Dendritic cell treated with granulocyte-macrophage colony-stimulating factor and Interleukin-4, amounts not matched to agents 40 ng/mL and 50 ng/mL, for 4 days (primary cell): ENCODE measurements at regions not wholly inside any gene's neighbourhood (a gene's known extent, or its start where the extent isn't known, plus 50 kb on each side); places are given as distances from the start of the nearest gene placed in this dataset.
"Not testable (repeated sequence)": the region's sequence is repeated elsewhere in the genome, so short reads cannot be mapped to it uniquely, and the experiment has no call there.

ENCODE experiments used
- H3K27ac Mint-ChIP-seq: one replicate; pipeline ENCODE4 v1.8.0; 2022; ENCODE audit warnings: mild to moderate bottlenecking, mixed read lengths
- H3K27me3 Mint-ChIP-seq: one replicate; pipeline ENCODE4 v1.8.0; 2022; ENCODE audit warnings: mild to moderate bottlenecking, mixed read lengths
- H3K36me3 Mint-ChIP-seq: one replicate; pipeline ENCODE4 v1.8.0; 2022; ENCODE audit warnings: low read depth, mixed read lengths
- H3K4me1 Mint-ChIP-seq: one replicate; pipeline ENCODE4 v1.8.0; 2022; ENCODE audit warnings: low read depth, mixed read lengths
- H3K4me3 Mint-ChIP-seq: one replicate; pipeline ENCODE4 v1.8.0; 2022; ENCODE audit warnings: mild to moderate bottlenecking, moderate library complexity, mixed read lengths
- H3K9me3 Mint-ChIP-seq: one replicate; pipeline ENCODE4 v1.8.0; 2022; ENCODE audit warnings: mixed read lengths
- intact Hi-C: fragments of 100-400 bp; cut with micrococcal nuclease; formaldehyde crosslinking; loops from one replicate; pipeline ENCODE4 v1.15.0; 2022

- H3K36me3 Mint-ChIP-seq, result no peaks in the 10 kb centered on the region
- H3K9me3 Mint-ChIP-seq, result no peaks in the 10 kb centered on the region
- peaks cover 24% of the 10 kb centered on the region for H3K4me1 Mint-ChIP-seq
- H3K4me3 Mint-ChIP-seq, result no peak overlapping the region
- H3K27me3 Mint-ChIP-seq, result no peaks in the 10 kb centered on the region
- intact Hi-C loops, result no loop called here
- peak overlapping the region; percentile 70 for H3K27ac Mint-ChIP-seq
Measured at GRCh38 chr22:22752556-22753477, 108.4 kb downstream of the GGTLC2 start.

- H3K27me3 Mint-ChIP-seq, result no peaks in the 10 kb centered on the region
- peaks cover 25% of the 10 kb centered on the region for H3K4me1 Mint-ChIP-seq
- no peak overlapping the region for H3K4me3 Mint-ChIP-seq
- intact Hi-C loops, result no loop called here
- H3K9me3 Mint-ChIP-seq, result no peaks in the 10 kb centered on the region
- peak overlapping the region; percentile 70 for H3K27ac Mint-ChIP-seq
- no peaks in the 10 kb centered on the region for H3K36me3 Mint-ChIP-seq
Measured at GRCh38 chr22:22753526-22754267, 109.3 kb downstream of the GGTLC2 start.

- no peaks in the 10 kb centered on the region for H3K36me3 Mint-ChIP-seq
- peaks cover 31% of the 10 kb centered on the region for H3K4me1 Mint-ChIP-seq
- H3K9me3 Mint-ChIP-seq, result no peaks in the 10 kb centered on the region
- H3K4me3 Mint-ChIP-seq, result no peak overlapping the region
- H3K27me3 Mint-ChIP-seq, result no peaks in the 10 kb centered on the region
- intact Hi-C loops, result no loop called here
- no peak overlapping the region for H3K27ac Mint-ChIP-seq
Measured at GRCh38 chr22:22754268-22754657, 109.8 kb downstream of the GGTLC2 start.

GRCh38 chr22:22754961-22755777 lies 110.8 kb downstream of the GGTLC2 start:
- Mint-ChIP-seq H3K36me3 (no peaks in the 10 kb centered on the region), H3K4me1 (peaks cover 33% of the 10 kb centered on the region), H3K27ac (no peak overlapping the region), H3K4me3 (no peak overlapping the region), H3K9me3 (no peaks in the 10 kb centered on the region), H3K27me3 (no peaks in the 10 kb centered on the region)
- intact Hi-C loops, result no loop called here

- intact Hi-C loops, result no loop called here
- H3K27me3 Mint-ChIP-seq, result no peaks in the 10 kb centered on the region
- no peaks in the 10 kb centered on the region for H3K36me3 Mint-ChIP-seq
- no peak overlapping the region for H3K4me3 Mint-ChIP-seq
- no peaks in the 10 kb centered on the region for H3K9me3 Mint-ChIP-seq
- H3K27ac Mint-ChIP-seq, result no peak overlapping the region
- H3K4me1 Mint-ChIP-seq, result peaks cover 33% of the 10 kb centered on the region
Measured at GRCh38 chr22:22755778-22756100, 111.3 kb downstream of the GGTLC2 start.

- Mint-ChIP-seq H3K9me3 (no peaks in the 10 kb centered on the region), H3K4me1 (peaks cover 33% of the 10 kb centered on the region), H3K27ac (no peak overlapping the region), H3K36me3 (no peaks in the 10 kb centered on the region), H3K27me3 (no peaks in the 10 kb centered on the region), H3K4me3 (no peak overlapping the region)
- intact Hi-C loops, result no loop called here
Measured at GRCh38 chr22:22756109-22756508, 111.7 kb downstream of the GGTLC2 start.

- H3K27me3 Mint-ChIP-seq, H3K4me3 Mint-ChIP-seq, H3K9me3 Mint-ChIP-seq, H3K36me3 Mint-ChIP-seq, H3K27ac Mint-ChIP-seq, intact Hi-C loops: not testable (repeated sequence)
- peaks cover 33% of the 10 kb centered on the region for H3K4me1 Mint-ChIP-seq
Measured at GRCh38 chr22:22756551-22757201, 112.3 kb downstream of the GGTLC2 start.

- H3K27me3 Mint-ChIP-seq, intact Hi-C loops, H3K4me3 Mint-ChIP-seq, H3K36me3 Mint-ChIP-seq, H3K9me3 Mint-ChIP-seq, H3K27ac Mint-ChIP-seq: not testable (repeated sequence)
- peaks cover 21% of the 10 kb centered on the region for H3K4me1 Mint-ChIP-seq
Measured at GRCh38 chr22:22758101-22758807, 113.8 kb downstream of the GGTLC2 start.

GRCh38 chr22:22759371-22759770 lies 115.0 kb downstream of the GGTLC2 start:
- Mint-ChIP-seq H3K4me3 (no peak overlapping the region), H3K27ac (no peak overlapping the region), H3K9me3 (no peaks in the 10 kb centered on the region), H3K4me1 (peaks cover 14% of the 10 kb centered on the region), H3K36me3 (no peaks in the 10 kb centered on the region), H3K27me3 (no peaks in the 10 kb centered on the region)
- intact Hi-C loops, result no loop called here

- Mint-ChIP-seq H3K27ac (no peak overlapping the region), H3K4me3 (no peak overlapping the region), H3K9me3 (no peaks in the 10 kb centered on the region), H3K36me3 (no peaks in the 10 kb centered on the region), H3K27me3 (no peaks in the 10 kb centered on the region), H3K4me1 (peaks cover 14% of the 10 kb centered on the region)
- intact Hi-C loops, result no loop called here
Measured at GRCh38 chr22:22759889-22760546, 115.6 kb downstream of the GGTLC2 start.

- H3K9me3 Mint-ChIP-seq, result no peaks in the 10 kb centered on the region
- H3K36me3 Mint-ChIP-seq, result no peaks in the 10 kb centered on the region
- intact Hi-C loops, result no loop called here
- peaks cover 1% of the 10 kb centered on the region for H3K27me3 Mint-ChIP-seq
- peaks cover 14% of the 10 kb centered on the region for H3K4me1 Mint-ChIP-seq
- H3K27ac Mint-ChIP-seq, result no peak overlapping the region
- H3K4me3 Mint-ChIP-seq, result no peak overlapping the region
Measured at GRCh38 chr22:22761606-22761962, 117.2 kb downstream of the GGTLC2 start.

- Mint-ChIP-seq H3K27ac (no peak overlapping the region), H3K36me3 (no peaks in the 10 kb centered on the region), H3K4me1 (peaks cover 14% of the 10 kb centered on the region), H3K9me3 (no peaks in the 10 kb centered on the region), H3K27me3 (peaks cover 1% of the 10 kb centered on the region), H3K4me3 (no peak overlapping the region)
- intact Hi-C loops, result no loop called here
Measured at GRCh38 chr22:22761963-22762772, 117.8 kb downstream of the GGTLC2 start.
